H1 (cell line): ENCODE measurements at regions not wholly inside any gene's neighbourhood (a gene's known extent, or its start where the extent isn't known, plus 50 kb on each side); places are given as distances from the start of the nearest gene placed in this dataset.

Experiments
- EZH2 ChIP-seq: fragments of 200-600 bp; sonication (generic); IDR thresholded peaks from 2 replicates; pipeline ENCODE4 v1.7.1; 2012; ENCODE audit warnings: low read depth, mild to moderate bottlenecking, moderate library complexity, low read length, inconsistent platforms; ENCODE audit not compliant: severe bottlenecking
- RFX5 ChIP-seq: IDR thresholded peaks from 2 replicates; pipeline ENCODE4 v1.6.1; 2011; ENCODE audit warnings: low read depth, low read length, improper control_type of control experiment, borderline replicate concordance
- TF ChIP-seq, protein P1 (sequence below), 3 experiments: IDR thresholded peaks; 1 replicate in 2 of 3; 2 replicates in 1 of 3; pipeline versions ENCODE4 v1.5.1 to v1.6.1; 2011; ENCODE audit warnings: low read length in 3 of 3, mild to moderate bottlenecking in 3 of 3, inconsistent platforms in 2 of 3, low read depth in 1 of 3, moderate library complexity in 1 of 3; ENCODE audit not compliant: insufficient read depth in 1 of 3; ENCODE audit errors: control extremely low read depth in 1 of 3

DNA sequence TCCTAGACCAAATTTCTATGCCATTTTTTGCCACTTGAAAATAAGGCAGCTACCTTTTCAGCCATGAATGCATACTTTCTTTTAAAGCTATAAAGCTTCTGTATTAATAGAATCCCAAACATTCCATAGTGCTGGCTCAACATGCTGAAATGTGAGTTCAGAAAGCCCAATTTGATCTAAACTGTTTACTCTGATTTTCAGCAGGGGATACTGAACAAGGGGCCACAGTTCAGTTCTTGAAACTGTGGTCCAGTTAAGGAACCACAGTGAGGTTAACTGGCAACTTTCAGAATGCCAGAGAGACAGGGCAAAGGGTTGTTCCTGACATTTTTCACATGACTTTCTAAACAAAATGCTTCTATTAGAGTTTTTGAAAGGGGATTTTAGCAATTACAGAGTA, 85.7 kb upstream of the COL11A1 start:
- TF ChIP-seq EZH2 (no peak), RFX5 (no peak)
- TF ChIP-seq, protein P1, sequence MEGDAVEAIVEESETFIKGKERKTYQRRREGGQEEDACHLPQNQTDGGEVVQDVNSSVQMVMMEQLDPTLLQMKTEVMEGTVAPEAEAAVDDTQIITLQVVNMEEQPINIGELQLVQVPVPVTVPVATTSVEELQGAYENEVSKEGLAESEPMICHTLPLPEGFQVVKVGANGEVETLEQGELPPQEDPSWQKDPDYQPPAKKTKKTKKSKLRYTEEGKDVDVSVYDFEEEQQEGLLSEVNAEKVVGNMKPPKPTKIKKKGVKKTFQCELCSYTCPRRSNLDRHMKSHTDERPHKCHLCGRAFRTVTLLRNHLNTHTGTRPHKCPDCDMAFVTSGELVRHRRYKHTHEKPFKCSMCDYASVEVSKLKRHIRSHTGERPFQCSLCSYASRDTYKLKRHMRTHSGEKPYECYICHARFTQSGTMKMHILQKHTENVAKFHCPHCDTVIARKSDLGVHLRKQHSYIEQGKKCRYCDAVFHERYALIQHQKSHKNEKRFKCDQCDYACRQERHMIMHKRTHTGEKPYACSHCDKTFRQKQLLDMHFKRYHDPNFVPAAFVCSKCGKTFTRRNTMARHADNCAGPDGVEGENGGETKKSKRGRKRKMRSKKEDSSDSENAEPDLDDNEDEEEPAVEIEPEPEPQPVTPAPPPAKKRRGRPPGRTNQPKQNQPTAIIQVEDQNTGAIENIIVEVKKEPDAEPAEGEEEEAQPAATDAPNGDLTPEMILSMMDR (IDR thresholded peaks at IDR 0.05; ENCODE audit: control extremely low read depth in 1 of 3, insufficient read depth in 1 of 3, low read depth in 1 of 3, low read length in 3 of 3): no peak
